Endothelial cell of umbilical vein (primary cell): ENCODE measurements at regions not wholly inside any gene's neighbourhood (a gene's known extent, or its start where the extent isn't known, plus 50 kb on each side); places are given as distances from the start of the nearest gene placed in this dataset.

Experiments used
- BruUV-seq: library from RNA; stranded (reverse); fragments of 400-500 nt; replicated peaks from 2 replicates; lab custom pipeline; 2021; lab: Mats Ljungman, UMichigan
- CTCF ChIA-PET: fragments of 300-600, 350-600 bp; sonication (Branson Sonifier 250); formaldehyde crosslinking; loops from one replicate; lab custom pipeline; 2021; ENCODE audit warnings: antibody characterized with exemption, inconsistent platforms; lab: Charles Lee
- POLR2A ChIA-PET: fragments of 300-600, 350-600 bp; sonication (Branson Sonifier 250); formaldehyde crosslinking; loops from one replicate; lab custom pipeline; 2021; ENCODE audit warnings: antibody characterized with exemption, inconsistent platforms; lab: Charles Lee
- DNase-seq: peaks from one replicate; pipeline ENCODE4 v3.0.0-alpha.2; 2011; ENCODE audit warnings: low read depth, low spot score
- FAIRE-seq: peaks from 2 replicates; lab custom pipeline; 2011; peaks lifted over from hg19 to GRCh38; lab: Jason Lieb, UNC
- H2AFZ ChIP-seq: 2 replicates; pipeline ENCODE4 v1.6.0; 2012; ENCODE audit warnings: low read depth, low read length, control low read depth, inconsistent platforms
- H3K27ac ChIP-seq: 2 replicates; pipeline ENCODE4 v1.5.1; 2011; ENCODE audit warnings: low read depth, mild to moderate bottlenecking, control low read depth, low read length, moderate library complexity; ENCODE audit not compliant: insufficient read depth
- H3K27me3 ChIP-seq, 2 experiments: 2 replicates each; pipeline versions ENCODE4 v1.6.0 to v1.6.1; 2011; ENCODE audit warnings: low read length in 2 of 2, mixed read lengths in 1 of 2; ENCODE audit not compliant: control insufficient read depth in 2 of 2, insufficient read depth in 2 of 2
- H3K36me3 ChIP-seq, 2 experiments: 2 replicates in 1 of 2; 3 replicates in 1 of 2; pipeline ENCODE4 v1.5.1; 2011; ENCODE audit warnings: low read length in 2 of 2, mild to moderate bottlenecking in 1 of 2, moderate library complexity in 1 of 2; ENCODE audit not compliant: control insufficient read depth in 2 of 2, insufficient read depth in 2 of 2; ENCODE audit errors: extremely low read depth in 1 of 2
- H3K4me1 ChIP-seq: 3 replicates; pipeline ENCODE4 v1.5.1; 2011; ENCODE audit warnings: mild to moderate bottlenecking, low read length; ENCODE audit not compliant: control insufficient read depth, insufficient read depth; ENCODE audit errors: extremely low read depth
- H3K4me2 ChIP-seq: 2 replicates; pipeline ENCODE4 v1.6.1; 2011; ENCODE audit warnings: low read length, control low read depth, mixed read lengths; ENCODE audit not compliant: insufficient read depth
- H3K4me3 ChIP-seq, 3 experiments: fragments of 200-600 bp in 1 of 3; sonication (generic), shearing (Covaris generic) in 1 of 3; replicated peaks in 1 of 3; 2 replicates each; pipeline ENCODE4 v1.5.1; 2011 to 2016; ENCODE audit warnings: control low read depth in 3 of 3, low read length in 3 of 3, mild to moderate bottlenecking in 2 of 3, inconsistent platforms in 1 of 3, low read depth in 1 of 3, moderate library complexity in 1 of 3; ENCODE audit not compliant: insufficient read depth in 1 of 3
- H3K79me2 ChIP-seq: 2 replicates; pipeline ENCODE4 v1.6.0; 2012; ENCODE audit warnings: low read length, inconsistent platforms; ENCODE audit not compliant: control insufficient read depth, insufficient read depth
- H3K9ac ChIP-seq: replicated peaks from 2 replicates; pipeline ENCODE3; 2011; ENCODE audit warnings: low read length, control low read depth; ENCODE audit not compliant: insufficient read depth; ENCODE audit errors: extremely low read depth
- H3K9me1 ChIP-seq: replicated peaks from 3 replicates; pipeline ENCODE4 v1.6.0; 2011; ENCODE audit warnings: mild to moderate bottlenecking, low read length; ENCODE audit not compliant: control insufficient read depth, insufficient read depth; ENCODE audit errors: extremely low read depth
- H3K9me3 ChIP-seq: replicated peaks from 2 replicates; pipeline ENCODE4 v1.5.1; 2012; ENCODE audit warnings: low read length, inconsistent platforms; ENCODE audit not compliant: control insufficient read depth, insufficient read depth
- H4K20me1 ChIP-seq: replicated peaks from 2 replicates; pipeline ENCODE3; 2011; ENCODE audit warnings: mild to moderate bottlenecking, low read length; ENCODE audit not compliant: control insufficient read depth, insufficient read depth; ENCODE audit errors: extremely low read depth
- CTCF ChIP-seq, 2 donors: IDR thresholded peaks; 1 replicate in 1 of 2; 2 replicates in 1 of 2; pipeline ENCODE4 v1.5.1; 2011; ENCODE audit warnings: low read length in 2 of 2, mild to moderate bottlenecking in 2 of 2, moderate library complexity in 2 of 2, control low read depth in 1 of 2, inconsistent platforms in 1 of 2, low read depth in 1 of 2; ENCODE audit not compliant: insufficient read depth in 1 of 2; ENCODE audit errors: extremely low read depth in 1 of 2
- EZH2 ChIP-seq: IDR thresholded peaks from 2 replicates; pipeline ENCODE4 v1.6.1; 2012; ENCODE audit warnings: borderline replicate concordance, low read depth, mild to moderate bottlenecking, moderate library complexity, low read length, inconsistent platforms; ENCODE audit not compliant: severe bottlenecking
- FOS ChIP-seq: IDR thresholded peaks from 2 replicates; pipeline ENCODE4 v1.6.1; 2011; ENCODE audit warnings: mild to moderate bottlenecking, low read length, moderate library complexity, borderline replicate concordance; ENCODE audit not compliant: insufficient read depth
- GATA2 ChIP-seq: IDR thresholded peaks from 2 replicates; pipeline ENCODE4 v1.7.0; 2011; ENCODE audit warnings: low read depth, mild to moderate bottlenecking, moderate library complexity, mixed read lengths, low read length; ENCODE audit not compliant: insufficient read length, insufficient read depth
- JUN ChIP-seq: IDR thresholded peaks from 2 replicates; pipeline ENCODE4 v1.6.1; 2011; ENCODE audit warnings: borderline replicate concordance, low read depth; ENCODE audit not compliant: insufficient read length, insufficient read depth
- MAX ChIP-seq: IDR thresholded peaks from 2 replicates; pipeline ENCODE4 v1.6.1; 2011; ENCODE audit not compliant: insufficient read depth, insufficient read length
- MYC ChIP-seq: IDR thresholded peaks from one replicate; pipeline ENCODE4 v1.6.1; 2011; ENCODE audit warnings: mild to moderate bottlenecking, low read depth, low read length
- POLR2A ChIP-seq: IDR thresholded peaks from 2 replicates; pipeline ENCODE4 v1.6.1; 2012; ENCODE audit warnings: low read depth, mild to moderate bottlenecking, control low read depth, low read length
- POLR2AphosphoS5 ChIP-seq: IDR thresholded peaks from 2 replicates; pipeline ENCODE4 v1.6.1; 2012; ENCODE audit warnings: low read depth, mild to moderate bottlenecking, control low read depth, low read length, moderate library complexity; ENCODE audit not compliant: insufficient read depth
- dilution Hi-C: fragments of 300-500 bp; cut with MboI; formaldehyde crosslinking; loops from one replicate; pipeline ENCODE4 v1.15.0; 2019; ENCODE audit warnings: low sequenced_read_pairs; ENCODE audit not compliant: extremely low pct_ligation_motif_present
- intact Hi-C: fragments of 100-400 bp; cut with micrococcal nuclease; formaldehyde crosslinking; loops from one replicate; pipeline ENCODE4 v1.10.0; 2022

GRCh38 chr1:229154811-229155210 is 116.1 kb upstream of the RAB4A start:
- dilution Hi-C loops: no loop called here
- TF ChIP-seq MAX (no peak), MYC (no peak)
- no peak for DNase-seq
- no peak overlapping the region for H2AFZ ChIP-seq
- H3K36me3 ChIP-seq: no peaks in the 10 kb centered on the region
- H3K4me3 ChIP-seq: no peak overlapping the region
- H3K9ac ChIP-seq: no peak overlapping the region
- no peaks in the 10 kb centered on the region for H4K20me1 ChIP-seq
- H3K9me3 ChIP-seq: no peaks in the 10 kb centered on the region
- H3K79me2 ChIP-seq: no peaks in the 10 kb centered on the region
- no peak overlapping the region for H3K27ac ChIP-seq
- no peak overlapping the region for H3K4me2 ChIP-seq
- H3K4me1 ChIP-seq: no peaks in the 10 kb centered on the region
- intact Hi-C loops: loop anchor here (5.0 kb wide), 1 partner anchor 418 kb away; the partner anchor contains the start of gene RHOU
- FAIRE-seq: no peak
- ChIA-PET POLR2A (no interaction called here), CTCF (no interaction called here)
- BruUV-seq: no TSS peak
- H3K9me1 ChIP-seq: no peaks in the 10 kb centered on the region
- H3K27me3 ChIP-seq: no peaks in the 10 kb centered on the region

GRCh38 chr1:229155472-229155871 is 115.4 kb upstream of the RAB4A start:
- no peaks in the 10 kb centered on the region for H3K27me3 ChIP-seq
- H3K9ac ChIP-seq: no peak overlapping the region
- POLR2A ChIA-PET: no interaction called here
- CTCF ChIA-PET: interaction anchor here (2.5 kb wide), 1 partner anchor 420 kb away, joined by 20 read pairs; the partner anchor contains the start of gene RHOU
- no TSS peak for BruUV-seq
- no peaks in the 10 kb centered on the region for H3K79me2 ChIP-seq
- no peak for DNase-seq
- dilution Hi-C loops: no loop called here
- no peak overlapping the region for H3K4me2 ChIP-seq
- no peak overlapping the region for H3K27ac ChIP-seq
- no peak overlapping the region for H2AFZ ChIP-seq
- no peaks in the 10 kb centered on the region for H3K36me3 ChIP-seq
- TF ChIP-seq CTCF (IDR thresholded peaks at IDR 0.05; ENCODE audit: extremely low read depth in 1 of 2, insufficient read depth in 1 of 2, low read depth in 1 of 2, low read length in 2 of 2) (no peak), FOS (no peak), MAX (no peak), MYC (no peak), POLR2AphosphoS5 (no peak), JUN (no peak), EZH2 (no peak), GATA2 (no peak), POLR2A (no peak)
- H3K4me1 ChIP-seq: no peaks in the 10 kb centered on the region
- H3K4me3 ChIP-seq: no peak overlapping the region
- H3K9me1 ChIP-seq: no peaks in the 10 kb centered on the region
- intact Hi-C loops: loop anchor here (5.0 kb wide), 1 partner anchor 418 kb away; the partner anchor contains the start of gene RHOU
- FAIRE-seq: no peak
- H4K20me1 ChIP-seq: no peaks in the 10 kb centered on the region
- H3K9me3 ChIP-seq: no peaks in the 10 kb centered on the region
